Common myeloid progenitor, CD34-positive (primary cell): ENCODE measurements at regions not wholly inside any gene's neighbourhood (a gene's known extent, or its start where the extent isn't known, plus 50 kb on each side); places are given as distances from the start of the nearest gene placed in this dataset.
"Not testable (repeated sequence)": the region's sequence is repeated elsewhere in the genome, so short reads cannot be mapped to it uniquely, and the experiment has no call there.

Source experiments
- CTCF ChIA-PET: fragments of 350-600 bp; sonication (Branson Sonifier 250); formaldehyde crosslinking; loops from one replicate; lab custom pipeline; 2021; ENCODE audit warnings: antibody characterized with exemption; lab: Charles Lee
- POLR2A ChIA-PET: fragments of 350-600 bp; sonication (Branson Sonifier 250); formaldehyde crosslinking; loops from one replicate; lab custom pipeline; 2021; ENCODE audit warnings: antibody characterized with exemption; lab: Charles Lee
- DNase-seq, 3 donors: peaks; one replicate each; pipeline versions ENCODE4 v3.0.0 to v3.0.0-alpha.2; 2013
- H3K27ac ChIP-seq, 2 experiments: 1 replicate in 1 of 2; 2 replicates in 1 of 2; pipeline ENCODE4 v1.7.0; 2013; ENCODE audit warnings: inconsistent platforms in 2 of 2, low read length in 2 of 2, mild to moderate bottlenecking in 2 of 2, low read depth in 1 of 2, moderate library complexity in 1 of 2; ENCODE audit not compliant: severe bottlenecking in 2 of 2, insufficient read depth in 1 of 2, poor library complexity in 1 of 2
- H3K27me3 ChIP-seq, 5 experiments: replicated peaks in 2 of 5; 1 replicate in 3 of 5; 2 replicates in 2 of 5; pipeline versions ENCODE4 v1.6.1 to v1.7.0; 2013; ENCODE audit warnings: low read length in 4 of 5, mild to moderate bottlenecking in 2 of 5, moderate library complexity in 2 of 5, inconsistent platforms in 1 of 5; ENCODE audit not compliant: insufficient read depth in 5 of 5, control insufficient read depth in 4 of 5
- H3K36me3 ChIP-seq, 4 experiments: 1 replicate in 2 of 4; 2 replicates in 2 of 4; pipeline versions ENCODE4 v1.6.1 to v1.7.0; 2013; ENCODE audit warnings: low read length in 3 of 4, control low read depth in 1 of 4, mild to moderate bottlenecking in 1 of 4; ENCODE audit not compliant: control insufficient read depth in 4 of 4, insufficient read depth in 4 of 4
- H3K4me1 ChIP-seq, 4 experiments: 1 replicate in 3 of 4; 2 replicates in 1 of 4; pipeline versions ENCODE4 v1.6.1 to v1.7.1; 2013; ENCODE audit warnings: low read length in 3 of 4, mild to moderate bottlenecking in 3 of 4, control low read depth in 1 of 4, inconsistent platforms in 1 of 4, moderate library complexity in 1 of 4; ENCODE audit not compliant: control insufficient read depth in 4 of 4, insufficient read depth in 4 of 4; ENCODE audit errors: control extremely low read depth in 1 of 4
- H3K4me3 ChIP-seq, 7 experiments: 1 replicate in 4 of 7; 2 replicates in 3 of 7; pipeline versions ENCODE4 v1.5.1 to v1.7.0; 2013; ENCODE audit warnings: mild to moderate bottlenecking in 7 of 7, low read length in 6 of 7, moderate library complexity in 6 of 7, inconsistent platforms in 2 of 7, low read depth in 2 of 7, control low read depth in 1 of 7; ENCODE audit not compliant: insufficient read depth in 4 of 7, control insufficient read depth in 1 of 7; ENCODE audit errors: extremely low read depth in 1 of 7
- H3K9me3 ChIP-seq, 5 experiments: 1 replicate in 4 of 5; 2 replicates in 1 of 5; pipeline versions ENCODE4 v1.6.1 to v1.7.1; 2013; ENCODE audit warnings: low read length in 4 of 5, mild to moderate bottlenecking in 2 of 5, inconsistent platforms in 1 of 5, low read depth in 1 of 5, moderate library complexity in 1 of 5; ENCODE audit not compliant: control insufficient read depth in 4 of 5, insufficient read depth in 2 of 5; ENCODE audit errors: control extremely low read depth in 1 of 5
- WGBS: methylation state at CpG from one replicate; pipeline ENCODE4 v1.1.5; 2013; ENCODE audit not compliant: insufficient coverage; 5-methylcytosine and 5-hydroxymethylcytosine counted together

DNA sequence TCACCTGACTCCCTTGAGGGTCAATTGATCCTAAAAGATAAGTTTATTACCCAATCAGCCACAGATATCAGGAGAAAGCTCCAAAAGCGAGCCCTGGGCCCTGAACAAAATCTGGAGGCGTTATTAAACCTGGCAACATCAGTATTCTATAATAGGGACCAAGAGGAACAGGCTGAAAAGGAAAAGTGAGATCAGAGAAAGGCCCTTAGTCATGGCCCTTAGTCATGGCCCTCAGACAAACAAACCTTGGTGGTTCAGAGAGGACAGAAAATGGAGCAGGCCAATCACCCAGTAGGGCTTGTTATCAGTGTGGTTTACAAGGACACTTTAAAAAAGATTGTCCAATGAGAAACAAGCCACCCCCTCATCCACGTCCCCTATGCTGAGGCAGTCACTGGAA lies 106.5 kb upstream of the PRDX6 start:
- peak in 1 of 3 donors; percentile 9 for DNase-seq
- H3K4me3 ChIP-seq, H3K36me3 ChIP-seq, H3K27me3 ChIP-seq, H3K27ac ChIP-seq, H3K4me1 ChIP-seq, POLR2A ChIA-PET, H3K9me3 ChIP-seq: not testable (repeated sequence)
- CTCF ChIA-PET = interaction anchor here (1.4 kb wide), 1 partner anchor 11 kb away, joined by 4 read pairs; no protein-coding TSS in a partner anchor
- WGBS = 67% methylated on average over 3 of the region's 3 CpGs

DNA sequence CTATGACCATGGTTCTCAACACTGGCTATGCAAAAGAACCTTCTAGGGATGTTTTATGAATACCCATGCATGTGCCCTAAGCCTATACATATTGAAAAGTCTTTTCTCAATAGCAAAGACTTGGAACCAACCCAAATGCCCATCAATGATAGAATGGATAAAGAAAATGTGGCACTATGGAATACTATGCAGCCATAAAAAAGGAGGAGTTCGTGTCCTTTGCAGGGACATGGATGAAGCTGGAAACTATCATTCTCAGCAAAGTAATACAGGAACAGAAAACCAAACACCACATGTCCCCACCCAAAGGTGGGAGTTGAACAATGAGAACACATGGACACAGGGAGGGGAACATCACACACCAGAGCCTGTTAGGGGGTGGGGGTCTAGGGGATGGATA lies 101.1 kb upstream of the PRDX6 start:
- H3K36me3 ChIP-seq, H3K4me1 ChIP-seq, CTCF ChIA-PET, DNase-seq, H3K4me3 ChIP-seq, POLR2A ChIA-PET, H3K27ac ChIP-seq, H3K27me3 ChIP-seq: not testable (repeated sequence)
- H3K9me3 ChIP-seq = peaks cover 0 to 14% (median 6%) of the 10 kb centered on the region in 5 experiments
- WGBS = no CpG with 5 or more reads among the region's 1 CpG

DNA sequence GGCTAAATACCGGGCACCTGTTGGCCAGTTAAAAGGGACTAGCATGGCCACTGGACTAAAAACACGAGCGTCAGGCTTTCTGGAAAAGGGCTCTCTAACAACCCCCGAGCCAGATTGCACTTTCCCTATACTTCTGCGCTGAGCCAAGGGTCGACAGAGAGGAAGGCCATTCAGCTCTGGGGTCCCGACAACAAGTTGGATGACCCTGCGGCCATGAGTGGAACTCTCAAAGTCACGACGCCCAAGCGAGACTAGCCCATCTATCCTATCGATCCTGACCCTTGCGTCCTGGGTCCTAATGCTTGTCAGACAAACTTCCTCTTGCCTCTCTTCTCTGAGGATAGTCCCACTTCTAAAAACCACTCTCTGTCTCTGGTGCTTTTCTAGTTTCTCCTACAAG lies 99.9 kb upstream of the PRDX6 start:
- H3K9me3 ChIP-seq = peaks cover 0 to 14% (median 6%) of the 10 kb centered on the region in 5 experiments
- DNase-seq = no peak
- H3K36me3 ChIP-seq = no peaks in the 10 kb centered on the region
- ChIA-PET POLR2A (no interaction called here), CTCF (no interaction called here)
- H3K27me3 ChIP-seq = no peaks in the 10 kb centered on the region
- no peak overlapping the region for H3K27ac ChIP-seq
- 96% methylated on average over 13 of the region's 13 CpGs for WGBS
- no peak overlapping the region for H3K4me3 ChIP-seq
- no peaks in the 10 kb centered on the region for H3K4me1 ChIP-seq

DNA sequence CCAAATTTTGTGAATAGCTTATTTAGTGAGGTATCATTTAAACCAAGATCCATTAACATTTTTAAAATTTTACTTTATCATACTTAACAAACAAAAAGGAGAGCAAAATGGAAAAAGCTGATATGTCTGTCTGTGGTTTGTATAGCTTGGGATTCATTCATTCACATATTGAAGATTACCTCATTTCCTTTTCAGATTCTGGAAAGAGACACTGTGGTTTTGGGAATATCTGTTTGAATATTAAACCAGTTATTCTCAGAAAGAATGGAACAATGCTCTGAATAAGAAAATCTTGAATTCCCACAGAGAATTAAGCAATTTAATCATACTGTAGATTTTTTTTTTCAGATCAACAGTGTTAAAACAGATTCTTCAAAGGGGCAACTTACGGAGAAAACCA lies 93.8 kb upstream of the PRDX6 start:
- 100% methylated on average over 1 of the region's 1 CpG for WGBS
- CTCF ChIA-PET = no interaction called here
- DNase-seq = no peak

DNA sequence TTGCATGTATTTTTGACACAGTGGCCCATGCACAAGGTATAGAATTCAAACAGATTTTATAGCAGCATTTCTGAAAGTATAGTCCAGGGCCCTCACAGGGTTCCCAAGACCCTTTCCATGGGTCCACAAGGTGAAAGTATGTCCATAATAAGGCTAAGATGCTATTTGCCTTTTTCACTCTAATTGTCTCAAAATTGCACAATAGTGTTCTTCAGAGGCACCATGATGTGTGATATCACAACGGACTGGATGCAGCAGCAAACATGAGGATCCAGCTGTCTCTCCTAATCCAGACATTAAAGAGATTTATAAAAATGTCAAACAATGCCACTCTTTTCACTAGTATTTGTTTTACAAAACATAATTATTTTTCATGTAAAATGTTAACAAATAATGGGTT lies 88.8 kb upstream of the PRDX6 start:
- ChIA-PET CTCF (no interaction called here), POLR2A (no interaction called here)
- Histone ChIP-seq H3K27me3 (no peaks in the 10 kb centered on the region), H3K27ac (no peak overlapping the region), H3K36me3 (no peaks in the 10 kb centered on the region), H3K4me3 (no peak overlapping the region), H3K9me3 (no peaks in the 10 kb centered on the region), H3K4me1 (no peaks in the 10 kb centered on the region)
- WGBS = 100% methylated on average over 1 of the region's 1 CpG
- DNase-seq = no peak

More for the DNA sequence above, 93.8 kb upstream of the PRDX6 start:
- no peaks in the 10 kb centered on the region for H3K36me3 ChIP-seq
- POLR2A ChIA-PET = no interaction called here
- H3K9me3 ChIP-seq = no peaks in the 10 kb centered on the region
- H3K4me3 ChIP-seq = no peak overlapping the region
- no peak overlapping the region for H3K27ac ChIP-seq
- H3K27me3 ChIP-seq = no peaks in the 10 kb centered on the region
- no peaks in the 10 kb centered on the region for H3K4me1 ChIP-seq

DNA sequence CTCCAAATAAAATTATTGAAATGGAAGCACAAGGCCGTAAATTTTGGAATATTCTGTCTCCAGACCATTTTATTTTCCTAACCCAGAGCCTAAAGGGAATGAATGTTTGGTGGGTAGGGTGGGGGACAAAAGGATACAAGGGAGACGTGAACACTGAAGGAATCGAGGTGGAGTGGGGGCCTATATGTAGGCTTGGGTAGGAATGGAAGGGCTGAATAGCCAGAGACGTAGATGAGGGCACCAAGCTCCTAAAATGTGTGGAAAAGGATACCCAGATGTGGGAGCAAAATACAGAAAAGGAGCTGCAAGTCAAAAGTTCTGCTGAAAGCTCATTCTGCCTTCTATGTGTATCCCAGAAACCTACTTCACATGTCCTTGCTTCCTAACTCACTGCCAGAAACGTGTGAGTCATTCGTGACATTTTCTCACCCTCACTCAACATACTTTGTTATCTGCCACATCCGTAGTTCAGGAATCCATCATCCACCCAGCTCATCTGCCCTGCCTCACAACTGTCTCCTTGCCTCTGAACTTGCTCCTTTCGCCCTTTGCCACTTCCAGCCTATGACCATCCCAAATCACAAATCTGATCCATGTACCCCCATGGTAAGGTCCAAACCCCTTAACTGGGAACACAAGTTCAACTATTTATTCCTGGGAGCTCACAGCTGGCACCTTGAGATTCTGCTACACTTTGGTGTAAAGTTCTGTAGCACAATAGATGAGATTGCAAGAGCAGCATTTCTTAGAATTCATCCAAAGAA lies 84.1 kb upstream of the PRDX6 start:
- no peaks in the 10 kb centered on the region for H3K36me3 ChIP-seq
- H3K27me3 ChIP-seq = no peaks in the 10 kb centered on the region
- no peak for DNase-seq
- no peak overlapping the region for H3K27ac ChIP-seq
- no peak overlapping the region for H3K4me3 ChIP-seq
- WGBS = 100% methylated on average over 5 of the region's 8 CpGs
- CTCF ChIA-PET = no interaction called here
- POLR2A ChIA-PET = no interaction called here
- H3K4me1 ChIP-seq = no peaks in the 10 kb centered on the region
- H3K9me3 ChIP-seq = peaks cover 0 to 6% (median 0%) of the 10 kb centered on the region in 5 experiments

DNA sequence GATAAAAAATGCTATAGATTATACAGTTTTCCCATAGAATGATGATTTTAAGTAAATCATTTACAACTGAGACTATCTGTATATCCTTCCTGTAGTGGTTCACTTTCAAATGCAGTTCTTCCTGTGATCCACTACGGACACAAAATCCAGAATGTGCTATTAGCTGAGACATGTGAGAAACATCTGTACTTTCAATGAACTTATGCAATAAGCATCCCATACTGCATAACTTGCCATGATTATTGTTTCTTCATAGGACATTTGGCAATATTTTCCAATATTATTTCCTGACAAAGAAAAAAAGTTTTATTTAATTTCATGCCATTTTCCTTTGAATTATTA lies 83.5 kb upstream of the PRDX6 start:
- 100% methylated on average over 1 of the region's 1 CpG for WGBS
- no peak overlapping the region for H3K4me3 ChIP-seq
- peaks cover 0 to 6% (median 0%) of the 10 kb centered on the region in 5 experiments for H3K9me3 ChIP-seq
- H3K4me1 ChIP-seq = no peaks in the 10 kb centered on the region
- no peaks in the 10 kb centered on the region for H3K36me3 ChIP-seq
- no peak for DNase-seq
- no peaks in the 10 kb centered on the region for H3K27me3 ChIP-seq
- no peak overlapping the region for H3K27ac ChIP-seq
- ChIA-PET POLR2A (no interaction called here), CTCF (no interaction called here)
